Left ventricle myocardium inferior (tissue), 1 donor: ENCODE measurements at regions not wholly inside any gene's neighbourhood (a gene's known extent, or its start where the extent isn't known, plus 50 kb on each side); places are given as distances from the start of the nearest gene placed in this dataset.

Experiments used
- DNase-seq: peaks from one replicate; pipeline ENCODE4 v3.0.0-alpha.2; 2020
- H3K27ac ChIP-seq: fragments of 200-600 bp; replicated peaks from 2 replicates; pipeline ENCODE4 v1.8.0; 2021
- H3K27me3 ChIP-seq: fragments of 200-600 bp; 2 replicates; pipeline ENCODE4 v1.8.0; 2021; ENCODE audit warnings: low read depth
- H3K36me3 ChIP-seq: fragments of 200-600 bp; 2 replicates; pipeline ENCODE4 v1.8.0; 2021
- H3K4me1 ChIP-seq: fragments of 200-600 bp; 2 replicates; pipeline ENCODE4 v1.8.0; 2021
- H3K4me3 ChIP-seq: fragments of 200-600 bp; 2 replicates; pipeline ENCODE4 v1.8.0; 2021; ENCODE audit warnings: mild to moderate bottlenecking, moderate library complexity
- H3K9me3 ChIP-seq: fragments of 200-600 bp; replicated peaks from 2 replicates; pipeline ENCODE4 v1.8.0; 2021
- CTCF ChIP-seq: fragments of 200-600 bp; IDR thresholded peaks from 2 replicates; pipeline ENCODE4 v1.8.0; 2021; ENCODE audit warnings: antibody characterized with exemption, mild to moderate bottlenecking, borderline replicate concordance
- intact Hi-C: fragments of 100-400 bp; cut with micrococcal nuclease; formaldehyde crosslinking; loops from one replicate; pipeline ENCODE4 v1.11.0; 2022
- donor health status: DM: no; HTN: yes; CAD: no; lungs with severe emphysema.

GRCh38 chr7:110179037-110179436 is 911.9 kb upstream of the LRRN3 start:
- intact Hi-C loops = no loop called here
- H3K36me3 ChIP-seq = no peaks in the 10 kb centered on the region
- H3K4me1 ChIP-seq = no peaks in the 10 kb centered on the region
- no peak overlapping the region for H3K4me3 ChIP-seq
- no peaks in the 10 kb centered on the region for H3K27me3 ChIP-seq
- H3K27ac ChIP-seq = no peak overlapping the region
- DNase-seq = no peak
- no peaks in the 10 kb centered on the region for H3K9me3 ChIP-seq
- no peak for TF ChIP-seq CTCF

- no peaks in the 10 kb centered on the region for H3K9me3 ChIP-seq
- H3K4me3 ChIP-seq = no peak overlapping the region
- intact Hi-C loops = no loop called here
- H3K4me1 ChIP-seq = no peaks in the 10 kb centered on the region
- H3K27ac ChIP-seq = no peak overlapping the region
- no peak for TF ChIP-seq CTCF
- H3K27me3 ChIP-seq = no peaks in the 10 kb centered on the region
- DNase-seq = no peak
- H3K36me3 ChIP-seq = no peaks in the 10 kb centered on the region
Measured at GRCh38 chr7:110181768-110182167, 909.2 kb upstream of the LRRN3 start.

GRCh38 chr7:110186334-110186733 is 904.6 kb upstream of the LRRN3 start:
- no peak overlapping the region for H3K27ac ChIP-seq

GRCh38 chr7:110187877-110188554 is 902.9 kb upstream of the LRRN3 start:
- no peak for DNase-seq
- Histone ChIP-seq H3K36me3 (no peaks in the 10 kb centered on the region), H3K4me3 (no peak overlapping the region), H3K27ac (no peak overlapping the region), H3K27me3 (no peaks in the 10 kb centered on the region), H3K4me1 (no peaks in the 10 kb centered on the region), H3K9me3 (peaks cover 16% of the 10 kb centered on the region)
- no peak for TF ChIP-seq CTCF
- intact Hi-C loops = no loop called here

More at GRCh38 chr7:110186334-110186733, 904.6 kb upstream of the LRRN3 start:
- no peaks in the 10 kb centered on the region for H3K4me1 ChIP-seq
- H3K27me3 ChIP-seq = no peaks in the 10 kb centered on the region
- no peak for TF ChIP-seq CTCF
- no peaks in the 10 kb centered on the region for H3K36me3 ChIP-seq
- H3K4me3 ChIP-seq = no peak overlapping the region
- intact Hi-C loops = no loop called here
- H3K9me3 ChIP-seq = peaks cover 16% of the 10 kb centered on the region
- DNase-seq = no peak

GRCh38 chr7:110204527-110204926 is 886.4 kb upstream of the LRRN3 start:
- no peaks in the 10 kb centered on the region for H3K9me3 ChIP-seq
- TF ChIP-seq CTCF = no peak
- H3K36me3 ChIP-seq = no peaks in the 10 kb centered on the region
- intact Hi-C loops = no loop called here
- no peak overlapping the region for H3K27ac ChIP-seq
- no peak for DNase-seq
- H3K4me3 ChIP-seq = no peak overlapping the region
- no peaks in the 10 kb centered on the region for H3K27me3 ChIP-seq
- H3K4me1 ChIP-seq = no peaks in the 10 kb centered on the region

- Histone ChIP-seq H3K27me3 (no peaks in the 10 kb centered on the region), H3K27ac (no peak overlapping the region), H3K4me3 (no peak overlapping the region), H3K36me3 (no peaks in the 10 kb centered on the region), H3K4me1 (no peaks in the 10 kb centered on the region), H3K9me3 (no peaks in the 10 kb centered on the region)
- DNase-seq = no peak
- intact Hi-C loops = no loop called here
- TF ChIP-seq CTCF = no peak
Measured at GRCh38 chr7:110205899-110206298, 885.0 kb upstream of the LRRN3 start.
